ENCODE measurements at regions not wholly inside any gene's neighbourhood (a gene's known extent, or its start where the extent isn't known, plus 50 kb on each side); places are given as distances from the start of the nearest gene placed in this dataset.

GRCh38 chr12:97177481-97177880, 270.4 kb downstream of the NEDD1 start:
- no peak for TF ChIP-seq POLR2A (IDR thresholded peaks at IDR 0.05)
- no peak for TF ChIP-seq CTCF (IDR thresholded peaks at IDR 0.05)
- no peak for TF ChIP-seq POLR2AphosphoS5 (IDR thresholded peaks at IDR 0.05)

Measured in sigmoid colon (tissue), 4 donors.